Astrocyte (in vitro differentiated cells and primary cell): ENCODE measurements at regions not wholly inside any gene's neighbourhood (a gene's known extent, or its start where the extent isn't known, plus 50 kb on each side); places are given as distances from the start of the nearest gene placed in this dataset.

Experiments used
- CTCF ChIP-seq: IDR thresholded peaks from 2 replicates; pipeline ENCODE4 v1.5.1; 2011; ENCODE audit warnings: low read depth, mild to moderate bottlenecking, inconsistent platforms, low read length, moderate library complexity; ENCODE audit not compliant: insufficient read depth
- EZH2 ChIP-seq: IDR thresholded peaks from 2 replicates; pipeline ENCODE4 v1.6.1; 2012; ENCODE audit warnings: mild to moderate bottlenecking, low read length, inconsistent platforms; ENCODE audit not compliant: insufficient read depth

- TF ChIP-seq CTCF (no peak), EZH2 (no peak)
These were observed 80.9 kb upstream of the APBB1IP start for GRCh38 chr10:26357203-26357602.
